ENCODE measurements at regions not wholly inside any gene's neighbourhood (a gene's known extent, or its start where the extent isn't known, plus 50 kb on each side); places are given as distances from the start of the nearest gene placed in this dataset.

GRCh38 chr3:164514576-164514975, 563.7 kb downstream of the SI start:
- intact Hi-C loops (cut with micrococcal nuclease; ENCODE audit: unreplicated experiment), result no loop called here
- CTCF ChIA-PET, result no interaction called here
- Histone ChIP-seq H3K36me3 (ENCODE audit: insufficient read depth, low read length, poor library complexity, severe bottlenecking) (no peaks in the 10 kb centered on the region), H3K9me3 (ENCODE audit: low read depth, low read length, poor library complexity, severe bottlenecking) (no peaks in the 10 kb centered on the region), H3K27me3 (replicated peaks; ENCODE audit: insufficient read depth, low read depth, low read length, poor library complexity) (no peaks in the 10 kb centered on the region), H3K4me3 (ENCODE audit: low read depth, low read length, poor library complexity, severe bottlenecking) (no peak overlapping the region), H3K27ac (ENCODE audit: low read depth, low read length, poor library complexity, severe bottlenecking) (no peak overlapping the region), H3K4me1 (ENCODE audit: insufficient read depth, low read length, poor library complexity, severe bottlenecking) (no peaks in the 10 kb centered on the region)
- no TSS peak for BruUV-seq (replicated peaks)
- DNase-seq (ENCODE audit: low spot score), result no peak
- no peak for TF ChIP-seq CTCF (conservative IDR thresholded peaks at IDR 0.05; ENCODE audit: low read depth, low read length)
- no peak for TF ChIP-seq EZH2 (IDR thresholded peaks at IDR 0.05; ENCODE audit: borderline replicate concordance, low read depth, low read length, poor library complexity, severe bottlenecking)
- POLR2A ChIA-PET (ENCODE audit: low non-redundant PET), result no interaction called here

GRCh38 chr3:164507886-164508285, 570.4 kb downstream of the SI start:
- no TSS peak for BruUV-seq (replicated peaks)
- no peaks in the 10 kb centered on the region for H3K9me3 ChIP-seq (ENCODE audit: low read depth, low read length, poor library complexity, severe bottlenecking)
- no peak for DNase-seq (ENCODE audit: low spot score)
- POLR2A ChIA-PET (ENCODE audit: low non-redundant PET), result interaction anchor here (0.6 kb wide), 1 partner anchor 1794 kb away, joined by 3 read pairs; no protein-coding TSS in a partner anchor
- no peaks in the 10 kb centered on the region for H3K36me3 ChIP-seq (ENCODE audit: insufficient read depth, low read length, poor library complexity, severe bottlenecking)
- intact Hi-C loops (cut with micrococcal nuclease; ENCODE audit: unreplicated experiment), result no loop called here
- H3K4me1 ChIP-seq (ENCODE audit: insufficient read depth, low read length, poor library complexity, severe bottlenecking), result no peaks in the 10 kb centered on the region
- no peak overlapping the region for H3K4me3 ChIP-seq (ENCODE audit: low read depth, low read length, poor library complexity, severe bottlenecking)
- CTCF ChIA-PET, result no interaction called here
- H3K27me3 ChIP-seq (replicated peaks; ENCODE audit: insufficient read depth, low read depth, low read length, poor library complexity), result no peaks in the 10 kb centered on the region
- TF ChIP-seq EZH2 (IDR thresholded peaks at IDR 0.05; ENCODE audit: borderline replicate concordance, low read depth, low read length, poor library complexity, severe bottlenecking), result no peak
- TF ChIP-seq CTCF (conservative IDR thresholded peaks at IDR 0.05; ENCODE audit: low read depth, low read length), result no peak
- no peak overlapping the region for H3K27ac ChIP-seq (ENCODE audit: low read depth, low read length, poor library complexity, severe bottlenecking)

- intact Hi-C loops (cut with micrococcal nuclease; ENCODE audit: unreplicated experiment), result no loop called here
- DNase-seq (ENCODE audit: low spot score), result no peak
- TF ChIP-seq CTCF (conservative IDR thresholded peaks at IDR 0.05; ENCODE audit: low read depth, low read length) (no peak), EZH2 (IDR thresholded peaks at IDR 0.05; ENCODE audit: borderline replicate concordance, low read depth, low read length, poor library complexity, severe bottlenecking) (no peak)
- BruUV-seq (replicated peaks), result no TSS peak
- Histone ChIP-seq H3K4me3 (ENCODE audit: low read depth, low read length, poor library complexity, severe bottlenecking) (no peak overlapping the region), H3K4me1 (ENCODE audit: insufficient read depth, low read length, poor library complexity, severe bottlenecking) (no peaks in the 10 kb centered on the region), H3K36me3 (ENCODE audit: insufficient read depth, low read length, poor library complexity, severe bottlenecking) (no peaks in the 10 kb centered on the region), H3K27me3 (replicated peaks; ENCODE audit: insufficient read depth, low read depth, low read length, poor library complexity) (no peaks in the 10 kb centered on the region), H3K27ac (ENCODE audit: low read depth, low read length, poor library complexity, severe bottlenecking) (no peak overlapping the region), H3K9me3 (ENCODE audit: low read depth, low read length, poor library complexity, severe bottlenecking) (no peaks in the 10 kb centered on the region)
- ChIA-PET CTCF (no interaction called here), POLR2A (ENCODE audit: low non-redundant PET) (no interaction called here)
Measured at GRCh38 chr3:164498917-164499316, 579.4 kb downstream of the SI start.

Data from A673 (cell line).